GM19397 (cell line): ENCODE measurements at regions not wholly inside any gene's neighbourhood (a gene's known extent, or its start where the extent isn't known, plus 50 kb on each side); places are given as distances from the start of the nearest gene placed in this dataset.

Experiments used
- ATAC-seq: cut with Tn5 transposase; IDR thresholded peaks from one replicate; pipeline ENCODE4 v1.9.1; 2021; ENCODE audit warnings: mild to moderate bottlenecking, moderate library complexity; ENCODE audit not compliant: unreplicated experiment

DNA sequence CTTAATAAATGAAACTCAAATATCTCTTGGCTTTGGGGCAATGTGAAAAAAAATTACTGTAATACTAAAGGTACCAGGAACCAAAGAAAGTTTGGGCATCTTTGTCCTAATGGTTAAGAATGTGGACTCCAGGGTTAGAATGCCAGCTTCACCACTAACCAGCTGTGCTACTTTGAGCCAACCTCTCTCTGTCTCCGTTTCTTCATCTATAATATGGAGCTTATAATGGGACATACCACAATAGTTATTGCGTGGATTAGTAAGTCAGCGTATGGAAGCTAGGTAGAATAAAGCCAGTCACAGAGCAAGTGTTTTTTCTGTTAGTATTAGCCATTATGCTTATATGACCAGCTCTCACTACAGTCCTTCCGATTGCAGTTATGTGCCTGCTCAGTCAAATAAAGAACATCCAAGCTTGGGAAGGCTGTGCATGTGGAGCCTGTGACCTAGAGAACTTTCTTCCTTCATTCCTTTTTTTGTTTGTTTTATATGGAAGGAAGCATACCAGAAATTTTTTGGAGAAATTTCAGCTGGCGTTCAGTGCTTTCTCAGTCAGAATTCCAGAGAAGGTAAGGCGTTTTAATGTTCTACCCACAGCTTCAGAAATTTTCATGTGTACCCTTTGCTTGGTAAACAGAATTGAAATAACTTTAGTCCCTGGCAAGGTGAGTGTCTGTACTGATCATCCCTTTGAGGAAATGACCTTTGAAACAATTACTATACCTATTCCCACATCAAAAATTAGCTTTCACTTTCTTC lies 114.0 kb upstream of the RND3 start:
- no peak for ATAC-seq

DNA sequence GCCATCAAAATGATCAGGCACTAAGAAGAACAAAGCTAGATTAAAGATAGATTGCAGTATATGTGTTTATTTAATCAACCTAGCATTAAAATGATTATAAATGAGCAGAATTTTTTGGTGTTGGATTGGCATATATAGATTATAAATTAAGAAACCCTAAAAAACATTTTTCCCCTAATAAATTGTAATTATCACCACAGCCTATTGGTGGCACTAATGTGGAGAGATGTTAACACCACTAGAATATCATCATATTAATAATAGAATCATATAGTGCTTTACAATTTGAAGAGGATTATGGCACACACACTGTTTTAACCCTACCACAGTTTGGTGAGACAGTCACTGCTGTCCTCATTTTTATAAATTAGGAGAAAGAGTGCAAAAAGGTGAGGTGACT lies 112.4 kb upstream of the RND3 start:
- ATAC-seq, result no peak

DNA sequence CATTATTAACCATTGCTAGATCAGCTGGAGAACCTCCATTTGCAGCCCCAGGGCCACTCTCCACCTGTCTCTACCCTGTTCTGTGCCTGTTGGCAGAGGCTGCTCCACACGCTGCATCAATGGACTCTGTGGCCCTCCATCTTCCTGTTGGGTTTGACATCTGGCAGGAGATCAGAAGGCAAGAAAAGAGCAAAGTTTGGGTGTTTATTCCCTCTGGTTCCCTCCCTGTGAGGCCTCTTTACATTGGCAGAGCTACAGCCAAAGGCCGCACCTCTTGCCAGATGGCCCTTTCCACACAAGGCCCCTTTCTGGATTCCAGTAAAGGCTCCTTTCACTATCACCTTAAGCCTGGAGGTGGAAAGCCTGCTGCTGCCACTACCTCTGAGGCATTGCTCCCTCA lies 110.9 kb upstream of the RND3 start:
- no peak for ATAC-seq

DNA sequence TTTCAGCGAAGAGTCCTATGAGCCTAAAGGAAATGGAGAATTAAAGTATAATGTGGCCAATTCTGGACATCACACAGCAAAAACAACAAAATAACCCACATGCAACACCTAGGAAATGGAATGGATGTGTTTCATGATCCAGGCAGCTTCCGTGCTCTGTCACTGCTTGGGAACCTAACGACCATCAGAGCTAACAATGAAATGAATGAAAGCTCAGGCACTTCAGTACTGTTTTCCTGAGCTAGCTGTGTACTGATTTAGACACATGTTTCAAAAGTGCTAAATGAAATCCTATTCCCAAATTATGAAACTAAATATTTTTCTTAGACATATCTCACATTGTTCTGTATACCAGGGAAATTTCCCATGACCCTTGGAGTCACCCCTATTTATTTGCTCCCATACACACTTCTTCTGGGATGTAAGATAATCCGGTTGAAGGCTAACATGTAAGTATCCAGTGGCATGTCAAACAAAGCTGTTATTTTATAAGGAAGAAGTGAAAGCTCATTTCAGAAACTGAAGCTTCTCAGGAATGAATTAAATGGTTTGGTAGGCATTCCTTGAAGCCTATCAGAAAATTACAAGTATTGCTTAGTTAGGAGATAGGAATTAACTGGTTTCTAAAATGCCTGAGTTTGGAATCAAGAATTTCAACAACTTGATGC lies 108.5 kb upstream of the RND3 start:
- no peak for ATAC-seq

DNA sequence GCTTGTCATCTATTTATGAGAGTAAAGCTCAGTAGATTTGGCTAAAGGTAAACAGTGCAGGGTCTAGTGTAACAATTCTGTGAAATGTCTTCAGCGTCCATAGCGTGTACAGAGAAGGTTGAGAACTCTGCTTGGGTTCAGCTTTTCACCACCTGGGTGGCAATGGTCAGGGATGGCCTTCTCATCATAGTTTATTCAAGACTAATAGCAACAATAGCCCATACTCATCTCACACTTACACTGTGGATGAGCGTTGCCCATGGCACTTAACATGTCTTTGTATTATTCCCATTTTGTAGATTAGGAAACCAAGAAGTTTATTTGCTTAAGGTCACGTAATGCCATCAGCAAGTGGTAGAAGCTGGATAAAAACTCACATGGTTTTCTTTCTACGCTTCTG lies 106.8 kb upstream of the RND3 start:
- no peak for ATAC-seq

DNA sequence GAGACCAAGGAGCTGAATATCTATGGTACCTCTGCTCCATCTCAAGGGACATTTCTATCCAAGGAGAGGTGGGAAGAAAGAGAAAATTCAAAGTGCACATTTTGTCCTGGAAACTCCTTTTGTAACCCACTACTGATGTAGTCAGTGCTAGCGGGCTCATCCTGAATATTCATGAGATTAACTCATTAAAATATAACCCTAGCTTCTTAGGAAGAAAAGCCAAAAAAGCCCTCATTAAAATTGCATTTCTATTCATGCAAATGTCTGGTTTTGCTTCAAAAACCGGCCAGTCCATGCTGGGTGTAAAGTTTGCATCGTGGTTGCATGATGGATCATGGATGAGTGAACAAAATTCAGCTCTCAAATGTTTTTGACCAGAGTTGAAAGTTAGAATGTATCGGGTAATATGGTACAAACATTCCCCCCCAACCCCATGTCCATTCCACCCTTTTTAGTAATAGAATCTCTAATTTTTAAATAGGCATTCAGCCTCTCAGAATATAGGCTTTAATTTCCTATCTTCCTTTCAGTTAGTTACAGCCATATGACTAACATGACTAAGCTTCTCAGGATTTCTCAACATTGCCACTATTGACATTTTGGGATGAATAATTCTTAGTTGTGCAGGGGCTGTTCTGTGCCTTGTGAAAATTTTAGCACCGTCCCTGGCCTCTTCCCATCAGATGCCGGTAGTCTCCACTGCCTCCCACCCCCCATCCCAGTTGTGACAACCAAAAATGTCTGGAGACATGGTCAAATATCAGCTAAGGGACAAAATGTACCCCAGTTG lies 104.2 kb upstream of the RND3 start:
- no peak for ATAC-seq

DNA sequence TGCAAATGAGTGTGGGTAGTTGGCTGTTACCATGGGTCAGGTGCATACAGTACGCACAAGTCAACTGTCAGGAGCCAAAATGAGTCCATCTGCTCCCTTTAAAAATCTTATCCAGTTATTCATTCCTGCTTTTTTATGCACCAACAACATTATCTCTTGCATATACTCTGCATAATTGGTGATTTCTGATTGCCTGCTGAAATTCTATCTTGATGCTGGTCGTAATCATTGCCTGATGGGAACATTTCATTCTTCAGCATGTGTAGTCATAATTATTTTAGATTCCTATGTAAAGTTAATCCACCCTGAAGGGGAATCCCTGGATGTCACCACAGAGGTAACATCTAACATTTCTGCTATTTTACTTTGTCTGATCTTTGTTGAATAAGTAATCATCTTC lies 102.2 kb upstream of the RND3 start:
- ATAC-seq, result no peak

DNA sequence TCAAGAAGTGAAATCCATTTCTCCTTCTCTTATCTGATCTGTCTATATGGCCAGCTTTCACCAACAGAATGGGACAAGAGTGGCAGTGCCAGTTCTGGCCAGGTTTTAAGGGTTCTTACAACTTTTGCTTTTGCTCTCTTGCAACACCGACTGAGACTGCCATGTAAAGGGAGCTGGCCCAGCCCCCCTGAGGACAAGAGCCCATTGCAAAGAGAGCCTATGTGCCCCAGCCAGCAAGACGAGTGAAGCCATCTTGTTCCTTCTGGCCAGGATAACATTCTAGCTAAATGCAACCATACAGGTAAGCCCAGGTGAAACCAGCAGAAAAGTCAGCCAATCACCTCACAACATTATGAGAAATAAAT lies 101.0 kb upstream of the RND3 start:
- ATAC-seq, result no peak

DNA sequence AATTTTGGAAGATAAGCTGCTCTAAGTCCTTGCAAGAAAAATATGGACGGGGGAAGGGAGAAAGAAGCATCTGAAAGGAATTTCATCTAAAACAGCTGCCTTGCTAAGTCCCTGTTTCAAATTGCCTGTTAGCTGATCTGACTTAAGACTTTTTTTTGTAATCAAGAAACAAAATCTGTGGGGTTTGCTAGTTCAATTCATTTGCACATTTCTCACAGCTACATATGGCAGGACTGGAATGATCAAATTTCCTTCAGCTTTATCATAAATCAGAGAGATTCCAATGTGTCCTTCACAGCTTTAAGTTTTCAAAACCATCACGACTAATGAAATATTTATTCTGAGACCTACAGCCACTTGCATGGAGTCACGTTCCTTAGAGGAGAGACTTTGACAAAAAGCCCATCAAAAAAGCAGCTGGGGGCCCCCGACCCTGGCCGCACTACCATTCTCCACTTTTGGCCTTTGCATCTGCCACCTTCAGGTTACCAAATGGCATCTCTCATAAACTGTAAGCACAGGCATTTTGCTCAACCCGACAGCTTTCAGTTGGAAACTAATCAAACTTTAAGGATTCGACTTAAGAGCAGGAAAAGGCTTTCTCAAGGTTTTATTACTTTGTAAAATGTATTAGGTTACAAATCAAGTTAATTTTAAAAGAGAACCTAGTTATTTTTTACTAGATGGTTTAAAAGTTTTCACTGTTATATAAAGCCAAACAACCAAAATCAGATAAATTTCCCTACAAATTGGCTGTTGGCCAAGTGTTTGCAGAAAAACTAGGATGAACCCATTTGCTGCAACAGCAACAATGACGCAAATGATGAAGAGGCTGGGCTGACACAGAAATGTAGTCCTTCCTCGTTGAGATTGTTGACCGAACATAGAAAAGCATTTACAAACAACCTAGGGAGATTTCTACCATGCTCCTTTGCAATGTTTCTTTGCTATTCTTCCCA lies 100.4 kb upstream of the RND3 start:
- ATAC-seq, result no peak

DNA sequence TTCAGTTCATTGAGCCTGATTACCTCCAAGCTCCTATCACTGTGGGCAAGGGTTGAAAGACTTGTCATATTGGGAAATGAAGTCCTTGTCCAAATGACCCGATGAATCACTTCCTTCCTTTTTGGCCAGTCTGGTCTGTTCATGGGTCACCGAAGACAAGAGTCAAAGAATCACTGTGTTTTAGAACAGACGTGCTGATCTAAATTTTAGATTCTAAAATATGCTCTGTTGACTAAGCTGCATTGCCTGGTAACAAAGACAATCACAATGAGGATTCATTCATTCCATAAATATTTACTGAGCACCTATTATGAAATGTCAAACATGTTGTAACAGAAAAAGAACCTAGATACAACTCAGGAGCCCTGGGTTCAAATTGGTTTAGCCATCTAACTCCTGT lies 99.4 kb upstream of the RND3 start:
- ATAC-seq, result no peak

DNA sequence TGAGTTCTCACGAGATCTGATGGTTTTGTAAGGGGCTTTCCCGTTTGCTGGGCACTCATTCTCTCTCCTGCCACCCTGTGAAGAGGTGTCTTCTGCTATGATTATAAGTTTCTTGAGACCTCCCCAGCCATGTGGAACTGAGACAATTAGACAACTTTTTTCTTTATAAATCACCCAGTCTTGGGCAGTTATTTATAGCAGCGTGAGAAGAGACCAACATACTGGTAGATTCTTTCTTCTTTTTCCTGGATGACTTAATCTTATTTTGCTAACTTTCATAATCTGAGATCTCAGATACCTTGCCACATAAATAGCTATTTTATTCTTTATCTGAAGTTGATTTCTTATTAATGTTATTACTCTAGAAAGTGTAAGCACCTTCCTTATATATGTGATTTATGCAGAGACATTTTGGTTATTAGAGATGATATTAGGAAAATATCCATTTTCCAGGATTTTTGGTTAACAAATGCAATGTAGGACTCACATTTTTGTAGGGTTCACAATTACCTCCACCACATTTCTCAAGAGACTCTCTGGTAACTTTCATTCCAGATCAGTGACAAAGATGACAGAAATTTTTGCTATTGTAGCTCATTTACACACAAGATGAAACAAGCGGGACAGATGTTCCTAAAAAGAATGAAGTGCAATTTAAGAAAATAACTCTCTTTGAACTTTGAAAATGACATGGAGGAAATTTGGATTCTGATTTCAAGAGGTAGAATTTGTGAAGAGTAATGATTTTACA lies 97.9 kb upstream of the RND3 start:
- ATAC-seq, result no peak

DNA sequence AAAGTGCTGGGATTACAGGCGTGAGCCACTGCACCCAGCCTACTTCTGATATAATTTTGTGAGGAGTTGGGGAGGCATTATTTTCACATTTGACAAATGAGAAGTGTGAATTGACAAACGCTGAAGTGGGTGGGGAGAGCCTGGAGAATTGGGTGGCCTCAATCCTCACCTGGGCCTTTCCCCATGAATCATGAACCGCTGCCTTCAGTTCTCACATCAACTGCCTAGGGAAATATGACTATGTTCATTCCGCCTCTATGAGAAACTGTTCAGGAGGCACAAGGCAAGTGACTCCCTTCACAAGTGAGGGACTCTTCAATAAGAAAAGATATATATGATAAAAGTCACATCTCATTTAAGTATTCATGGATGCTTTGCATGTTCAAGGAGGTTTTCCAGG lies 96.6 kb upstream of the RND3 start:
- no peak for ATAC-seq

DNA sequence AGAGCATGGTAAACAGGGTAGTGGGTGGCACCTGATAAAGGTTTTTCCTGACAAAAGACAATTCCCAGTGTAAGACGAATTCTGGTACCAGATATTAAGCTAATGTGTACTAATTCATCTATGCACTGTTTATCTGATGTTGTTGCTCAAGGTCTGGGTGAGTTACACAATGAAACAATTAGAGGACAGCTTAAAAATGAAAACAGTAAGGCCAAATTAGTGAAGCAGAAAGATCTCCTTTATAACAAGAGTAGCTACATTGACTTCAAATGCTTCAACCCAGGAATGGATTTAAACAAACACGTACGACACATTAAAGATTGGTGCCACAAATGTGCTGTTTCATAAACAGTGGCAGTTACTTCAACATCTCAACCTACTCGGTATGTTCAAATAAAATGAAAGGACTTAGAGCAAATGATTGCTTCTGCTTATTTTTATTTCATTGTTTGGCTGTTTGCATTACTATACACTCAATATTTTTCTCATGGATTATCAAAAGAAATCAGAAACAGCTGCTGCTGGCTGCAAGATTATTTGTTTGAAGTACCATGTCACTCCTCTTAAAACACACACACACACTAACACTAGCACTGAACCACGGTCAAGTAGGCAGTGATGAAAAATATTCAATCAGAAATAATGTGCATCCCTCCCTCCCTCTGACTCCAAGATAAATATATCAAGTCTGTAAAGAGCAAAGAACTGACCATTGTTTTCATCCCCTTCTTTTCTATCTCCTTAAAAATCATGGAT lies 94.4 kb upstream of the RND3 start:
- ATAC-seq, result no peak

DNA sequence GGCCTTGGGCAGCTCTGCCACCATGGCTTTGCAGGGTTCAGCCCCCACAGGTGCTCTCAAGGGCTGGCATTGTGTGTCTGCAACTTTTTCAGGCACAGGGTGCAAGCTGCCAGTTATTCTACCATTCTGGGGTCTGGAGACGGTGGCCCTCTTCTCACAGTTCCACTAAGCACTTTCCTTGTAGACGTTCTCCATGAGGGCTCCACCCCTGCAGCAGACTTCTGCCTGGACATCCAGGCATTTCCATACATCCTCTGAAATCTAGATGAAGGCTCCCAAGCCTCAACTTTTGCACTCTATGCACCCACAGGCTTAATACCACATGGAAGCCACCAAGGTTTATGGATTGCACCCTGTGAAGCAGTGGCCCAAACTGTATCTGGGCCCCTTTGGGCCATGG lies 91.0 kb upstream of the RND3 start:
- no peak for ATAC-seq

DNA sequence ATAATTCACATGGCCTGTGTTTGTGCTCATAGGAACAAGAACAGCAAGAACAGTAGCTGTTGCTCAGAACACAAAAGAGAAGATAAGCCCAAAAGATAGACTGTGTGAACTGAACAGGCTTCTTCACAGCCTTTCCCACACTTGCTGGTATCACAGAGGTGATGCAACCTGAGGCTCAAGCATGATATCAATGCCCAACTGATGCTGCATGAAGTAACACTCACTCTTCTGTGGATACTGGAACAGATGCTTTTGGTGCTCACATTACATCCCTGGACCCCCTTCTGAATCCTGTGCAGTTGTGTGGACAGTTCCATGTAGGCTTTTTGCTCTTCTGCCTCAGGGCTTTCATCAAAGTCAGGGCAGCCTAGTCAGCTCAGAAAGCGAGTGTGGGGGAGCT lies 88.4 kb upstream of the RND3 start:
- no peak for ATAC-seq

DNA sequence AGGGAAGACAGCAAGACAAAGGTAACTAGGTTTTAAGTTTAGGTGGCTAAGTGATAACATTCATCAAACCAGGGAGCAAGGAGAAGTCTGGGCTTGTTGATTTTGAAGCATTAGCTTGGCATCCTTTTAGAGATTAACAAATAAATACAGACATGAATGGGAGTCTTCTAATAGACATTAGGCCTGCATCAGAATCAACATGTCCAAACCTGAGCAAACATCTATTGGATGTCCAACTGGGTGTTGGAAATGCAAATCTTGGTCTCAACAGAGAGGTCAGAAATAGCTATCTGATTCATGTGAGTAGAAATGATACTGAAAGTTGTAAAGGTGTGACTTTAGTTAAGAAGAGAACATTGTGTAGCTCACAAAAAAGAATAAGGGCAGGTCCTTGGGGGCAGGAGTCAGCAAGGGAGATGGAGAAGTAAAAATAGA lies 85.5 kb upstream of the RND3 start:
- peak; percentile 92 for ATAC-seq

DNA sequence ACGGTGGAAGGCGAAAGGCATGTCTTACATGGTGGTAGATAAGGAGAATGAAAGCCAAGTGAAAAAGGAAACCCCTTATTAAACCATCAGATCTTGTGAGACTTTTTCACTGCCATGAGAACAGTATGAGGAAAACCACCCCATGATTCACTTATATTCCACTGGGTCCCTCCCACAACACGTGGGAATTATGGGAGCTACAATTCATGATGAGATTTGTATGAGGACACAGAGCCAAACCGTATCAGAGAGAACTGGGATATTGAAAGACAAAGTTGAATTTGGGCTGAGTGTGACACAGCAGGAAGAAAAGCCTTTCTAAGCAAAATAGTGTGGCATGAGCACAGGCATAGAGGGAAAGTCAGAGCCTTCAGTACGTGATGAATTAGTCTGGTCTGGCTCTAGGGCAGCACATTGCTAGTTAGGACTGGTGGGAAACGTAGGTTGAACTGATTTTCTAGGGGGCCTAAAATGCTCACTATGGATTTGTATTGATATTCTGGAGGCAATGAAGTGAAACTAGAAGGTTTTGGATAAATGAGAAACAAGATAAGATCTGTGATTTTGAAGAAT lies 84.8 kb upstream of the RND3 start:
- ATAC-seq, result no peak

DNA sequence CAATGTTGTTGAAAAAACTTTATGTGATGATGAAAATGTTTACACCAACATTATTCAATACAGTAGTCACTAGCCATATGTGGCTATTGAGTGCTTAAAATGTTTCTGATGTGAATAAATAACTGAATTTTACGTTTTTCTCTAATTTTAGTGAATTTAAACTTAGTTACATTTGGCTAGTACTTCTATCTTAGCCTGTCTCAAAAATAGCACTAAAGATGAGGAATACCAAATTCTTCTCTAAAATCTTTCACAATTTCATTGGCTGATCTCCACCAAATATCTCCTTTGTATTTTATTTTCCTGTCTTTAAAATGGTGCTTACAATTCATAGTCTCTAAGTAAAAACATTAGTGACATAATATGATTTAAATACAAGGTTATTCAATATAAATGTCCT lies 83.7 kb upstream of the RND3 start:
- no peak for ATAC-seq

DNA sequence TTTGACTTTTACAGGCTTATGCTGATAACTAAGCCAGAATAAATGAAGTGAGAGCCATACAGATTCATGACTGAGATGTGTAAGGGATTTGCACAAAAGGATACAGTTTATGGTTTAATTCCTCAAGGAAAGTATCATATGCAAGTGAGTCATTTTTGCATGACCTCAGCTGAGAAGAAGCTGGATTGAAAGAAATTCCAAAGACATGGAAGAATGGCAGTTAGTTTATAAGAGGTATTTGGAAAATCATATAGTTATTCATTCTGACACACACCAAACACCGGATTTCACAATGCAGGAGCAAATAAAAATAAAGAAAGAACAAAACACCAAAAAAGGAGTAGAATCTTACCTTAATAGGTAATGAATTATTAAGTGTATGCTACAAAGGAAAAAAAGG lies 83.2 kb upstream of the RND3 start:
- no peak for ATAC-seq
